ENCODE measurements at regions not wholly inside any gene's neighbourhood (a gene's known extent, or its start where the extent isn't known, plus 50 kb on each side); places are given as distances from the start of the nearest gene placed in this dataset.

GRCh38 chr14:83828406-83828805 is 1701.5 kb upstream of the FLRT2 start:
- TF ChIP-seq CTCF (IDR thresholded peaks at IDR 0.05) = no peak
- TF ChIP-seq, protein P1, sequence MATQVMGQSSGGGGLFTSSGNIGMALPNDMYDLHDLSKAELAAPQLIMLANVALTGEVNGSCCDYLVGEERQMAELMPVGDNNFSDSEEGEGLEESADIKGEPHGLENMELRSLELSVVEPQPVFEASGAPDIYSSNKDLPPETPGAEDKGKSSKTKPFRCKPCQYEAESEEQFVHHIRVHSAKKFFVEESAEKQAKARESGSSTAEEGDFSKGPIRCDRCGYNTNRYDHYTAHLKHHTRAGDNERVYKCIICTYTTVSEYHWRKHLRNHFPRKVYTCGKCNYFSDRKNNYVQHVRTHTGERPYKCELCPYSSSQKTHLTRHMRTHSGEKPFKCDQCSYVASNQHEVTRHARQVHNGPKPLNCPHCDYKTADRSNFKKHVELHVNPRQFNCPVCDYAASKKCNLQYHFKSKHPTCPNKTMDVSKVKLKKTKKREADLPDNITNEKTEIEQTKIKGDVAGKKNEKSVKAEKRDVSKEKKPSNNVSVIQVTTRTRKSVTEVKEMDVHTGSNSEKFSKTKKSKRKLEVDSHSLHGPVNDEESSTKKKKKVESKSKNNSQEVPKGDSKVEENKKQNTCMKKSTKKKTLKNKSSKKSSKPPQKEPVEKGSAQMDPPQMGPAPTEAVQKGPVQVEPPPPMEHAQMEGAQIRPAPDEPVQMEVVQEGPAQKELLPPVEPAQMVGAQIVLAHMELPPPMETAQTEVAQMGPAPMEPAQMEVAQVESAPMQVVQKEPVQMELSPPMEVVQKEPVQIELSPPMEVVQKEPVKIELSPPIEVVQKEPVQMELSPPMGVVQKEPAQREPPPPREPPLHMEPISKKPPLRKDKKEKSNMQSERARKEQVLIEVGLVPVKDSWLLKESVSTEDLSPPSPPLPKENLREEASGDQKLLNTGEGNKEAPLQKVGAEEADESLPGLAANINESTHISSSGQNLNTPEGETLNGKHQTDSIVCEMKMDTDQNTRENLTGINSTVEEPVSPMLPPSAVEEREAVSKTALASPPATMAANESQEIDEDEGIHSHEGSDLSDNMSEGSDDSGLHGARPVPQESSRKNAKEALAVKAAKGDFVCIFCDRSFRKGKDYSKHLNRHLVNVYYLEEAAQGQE (IDR thresholded peaks at IDR 0.05) = no peak
- no peak for TF ChIP-seq POLR2A (IDR thresholded peaks at IDR 0.05; ENCODE audit: low read length)
- TF ChIP-seq KDM1A (IDR thresholded peaks at IDR 0.05; ENCODE audit: low read depth) = no peak
